ENCODE measurements at regions not wholly inside any gene's neighbourhood (a gene's known extent, or its start where the extent isn't known, plus 50 kb on each side); places are given as distances from the start of the nearest gene placed in this dataset.
"Not testable (repeated sequence)": the region's sequence is repeated elsewhere in the genome, so short reads cannot be mapped to it uniquely, and the experiment has no call there.

- POLR2A ChIA-PET, result no interaction called here
- CTCF ChIA-PET, result no interaction called here
- H3K4me1 Mint-ChIP-seq, result no peaks in the 10 kb centered on the region
- intact Hi-C loops (cut with DNase I, micrococcal nuclease), result no loop called here
- no peaks in the 10 kb centered on the region for H3K27me3 Mint-ChIP-seq
- H3K36me3 Mint-ChIP-seq (ENCODE audit: low read depth), result no peaks in the 10 kb centered on the region
- no peak for ATAC-seq
- peaks cover 18% of the 10 kb centered on the region for H3K9me3 Mint-ChIP-seq (ENCODE audit: low read depth)
- H3K27ac Mint-ChIP-seq, result no peak overlapping the region
- no peak overlapping the region for H3K4me3 Mint-ChIP-seq
- no peak for DNase-seq
Observed at GRCh38 chr3:145197051-145197820, 963.7 kb downstream of the PLOD2 start.

- DNase-seq (no peak), ATAC-seq (no peak)
- peaks cover 18% of the 10 kb centered on the region for H3K9me3 Mint-ChIP-seq (ENCODE audit: low read depth)
- ChIA-PET CTCF (no interaction called here), POLR2A (no interaction called here)
- H3K4me1 Mint-ChIP-seq, result no peaks in the 10 kb centered on the region
- H3K4me3 Mint-ChIP-seq, result no peak overlapping the region
- no peak overlapping the region for H3K27ac Mint-ChIP-seq
- intact Hi-C loops (cut with DNase I, micrococcal nuclease), result no loop called here
- H3K27me3 Mint-ChIP-seq, result no peaks in the 10 kb centered on the region
- H3K36me3 Mint-ChIP-seq (ENCODE audit: low read depth), result no peaks in the 10 kb centered on the region
Observed at GRCh38 chr3:145197821-145198220, 963.2 kb downstream of the PLOD2 start.

- Mint-ChIP-seq H3K9me3 (ENCODE audit: low read depth) (peaks cover 2% of the 10 kb centered on the region), H3K36me3 (ENCODE audit: low read depth) (no peaks in the 10 kb centered on the region), H3K4me1 (no peaks in the 10 kb centered on the region), H3K4me3 (no peak overlapping the region), H3K27me3 (no peaks in the 10 kb centered on the region), H3K27ac (no peak overlapping the region)
- no peak for ATAC-seq
- no peak for DNase-seq
- POLR2A ChIA-PET, result no interaction called here
- CTCF ChIA-PET, result no interaction called here
- intact Hi-C loops (cut with DNase I, micrococcal nuclease), result no loop called here
Observed at GRCh38 chr3:145209561-145209960, 951.4 kb downstream of the PLOD2 start.

GRCh38 chr3:145219355-145220235 is 941.4 kb downstream of the PLOD2 start:
- H3K4me3 Mint-ChIP-seq, result no peak overlapping the region
- no peaks in the 10 kb centered on the region for H3K27me3 Mint-ChIP-seq
- peaks cover 3% of the 10 kb centered on the region for H3K9me3 Mint-ChIP-seq (ENCODE audit: low read depth)
- H3K36me3 Mint-ChIP-seq (ENCODE audit: low read depth), result no peaks in the 10 kb centered on the region
- DNase-seq (no peak), ATAC-seq (no peak)
- no peaks in the 10 kb centered on the region for H3K4me1 Mint-ChIP-seq
- intact Hi-C loops (cut with DNase I, micrococcal nuclease), result no loop called here
- ChIA-PET CTCF (no interaction called here), POLR2A (no interaction called here)
- no peak overlapping the region for H3K27ac Mint-ChIP-seq

- Mint-ChIP-seq H3K9me3 (ENCODE audit: low read depth) (peaks cover 5% of the 10 kb centered on the region), H3K27ac (no peak overlapping the region), H3K36me3 (ENCODE audit: low read depth) (no peaks in the 10 kb centered on the region), H3K4me3 (no peak overlapping the region), H3K4me1 (no peaks in the 10 kb centered on the region), H3K27me3 (no peaks in the 10 kb centered on the region)
- intact Hi-C loops (cut with DNase I, micrococcal nuclease), result no loop called here
- POLR2A ChIA-PET, result no interaction called here
- DNase-seq (no peak), ATAC-seq (no peak)
- CTCF ChIA-PET, result interaction anchor here (0.7 kb wide), 1 partner anchor 66 kb away, joined by 3 read pairs; no protein-coding TSS in a partner anchor
Observed at GRCh38 chr3:145224886-145225285, 936.1 kb downstream of the PLOD2 start.

- intact Hi-C loops (cut with DNase I, micrococcal nuclease), result no loop called here
- Mint-ChIP-seq H3K4me1 (no peaks in the 10 kb centered on the region), H3K4me3 (no peak overlapping the region), H3K36me3 (ENCODE audit: low read depth) (no peaks in the 10 kb centered on the region), H3K27me3 (no peaks in the 10 kb centered on the region), H3K27ac (no peak overlapping the region), H3K9me3 (ENCODE audit: low read depth) (peaks cover 11% of the 10 kb centered on the region)
- DNase-seq (no peak), ATAC-seq (no peak)
- ChIA-PET CTCF (interaction anchor here (0.6 kb wide), 1 partner anchor 973 kb away, joined by 4 read pairs; no protein-coding TSS in a partner anchor), POLR2A (no interaction called here)
Observed at GRCh38 chr3:145243875-145244274, 917.1 kb downstream of the PLOD2 start.

GRCh38 chr3:145244327-145244726 is 916.7 kb downstream of the PLOD2 start:
- H3K27me3 Mint-ChIP-seq, result no peaks in the 10 kb centered on the region
- H3K36me3 Mint-ChIP-seq (ENCODE audit: low read depth), result no peaks in the 10 kb centered on the region
- intact Hi-C loops (cut with DNase I, micrococcal nuclease), result no loop called here
- CTCF ChIA-PET, result interaction anchor here (0.6 kb wide), 1 partner anchor 974 kb away, joined by 4 read pairs; no protein-coding TSS in a partner anchor
- peaks cover 15% of the 10 kb centered on the region for H3K9me3 Mint-ChIP-seq (ENCODE audit: low read depth)
- no peak overlapping the region for H3K27ac Mint-ChIP-seq
- DNase-seq, result no peak
- ATAC-seq, result no peak
- H3K4me1 Mint-ChIP-seq, result no peaks in the 10 kb centered on the region
- POLR2A ChIA-PET, result no interaction called here
- H3K4me3 Mint-ChIP-seq, result no peak overlapping the region

GRCh38 chr3:145246291-145246690 is 914.7 kb downstream of the PLOD2 start:
- H3K36me3 Mint-ChIP-seq (ENCODE audit: low read depth), result no peaks in the 10 kb centered on the region
- H3K27me3 Mint-ChIP-seq, result no peaks in the 10 kb centered on the region
- intact Hi-C loops (cut with DNase I, micrococcal nuclease), result no loop called here
- no peak overlapping the region for H3K4me3 Mint-ChIP-seq
- DNase-seq, result no peak
- POLR2A ChIA-PET, result no interaction called here
- peaks cover 22% of the 10 kb centered on the region for H3K9me3 Mint-ChIP-seq (ENCODE audit: low read depth)
- no peak for ATAC-seq
- no peak overlapping the region for H3K27ac Mint-ChIP-seq
- CTCF ChIA-PET, result no interaction called here
- H3K4me1 Mint-ChIP-seq, result no peaks in the 10 kb centered on the region

GRCh38 chr3:145248928-145249327 is 912.1 kb downstream of the PLOD2 start:
- Mint-ChIP-seq H3K27me3 (no peaks in the 10 kb centered on the region), H3K4me1 (no peaks in the 10 kb centered on the region), H3K27ac (no peak overlapping the region), H3K36me3 (ENCODE audit: low read depth) (no peaks in the 10 kb centered on the region), H3K9me3 (ENCODE audit: low read depth) (peaks cover 26% of the 10 kb centered on the region), H3K4me3 (no peak overlapping the region)
- ChIA-PET CTCF (no interaction called here), POLR2A (no interaction called here)
- no peak for ATAC-seq
- intact Hi-C loops (cut with DNase I, micrococcal nuclease), result no loop called here
- no peak for DNase-seq

- no peaks in the 10 kb centered on the region for H3K36me3 Mint-ChIP-seq (ENCODE audit: low read depth)
- no peak overlapping the region for H3K4me3 Mint-ChIP-seq
- intact Hi-C loops (cut with DNase I, micrococcal nuclease), result no loop called here
- peaks cover 23% of the 10 kb centered on the region for H3K9me3 Mint-ChIP-seq (ENCODE audit: low read depth)
- ChIA-PET CTCF (no interaction called here), POLR2A (no interaction called here)
- DNase-seq, result no peak
- ATAC-seq, result no peak
- H3K4me1 Mint-ChIP-seq, result no peaks in the 10 kb centered on the region
- H3K27ac Mint-ChIP-seq, result no peak overlapping the region
- no peaks in the 10 kb centered on the region for H3K27me3 Mint-ChIP-seq
Observed at GRCh38 chr3:145251311-145251710, 909.7 kb downstream of the PLOD2 start.

GRCh38 chr3:145257967-145258366 is 903.0 kb downstream of the PLOD2 start:
- CTCF ChIA-PET; H3K4me1 Mint-ChIP-seq; ATAC-seq; H3K36me3 Mint-ChIP-seq (ENCODE audit: low read depth); POLR2A ChIA-PET; H3K9me3 Mint-ChIP-seq (ENCODE audit: low read depth); intact Hi-C loops (cut with DNase I, micrococcal nuclease); DNase-seq; H3K4me3 Mint-ChIP-seq; H3K27me3 Mint-ChIP-seq; H3K27ac Mint-ChIP-seq: not testable (repeated sequence)

Measured in activated CD4-positive, alpha-beta T cell treated with anti-CD3 and anti-CD28 coated beads for 36 hours (primary cell).